NCI-H2081 treated with DMSO at 0.1 percent for 48 hours (cell line): ENCODE measurements at regions not wholly inside any gene's neighbourhood (a gene's known extent, or its start where the extent isn't known, plus 50 kb on each side); places are given as distances from the start of the nearest gene placed in this dataset.

ENCODE experiments used
- DNase-seq: peaks from one replicate; lab custom pipeline; 2025; lab: John Stamatoyannopoulos, UW

DNA sequence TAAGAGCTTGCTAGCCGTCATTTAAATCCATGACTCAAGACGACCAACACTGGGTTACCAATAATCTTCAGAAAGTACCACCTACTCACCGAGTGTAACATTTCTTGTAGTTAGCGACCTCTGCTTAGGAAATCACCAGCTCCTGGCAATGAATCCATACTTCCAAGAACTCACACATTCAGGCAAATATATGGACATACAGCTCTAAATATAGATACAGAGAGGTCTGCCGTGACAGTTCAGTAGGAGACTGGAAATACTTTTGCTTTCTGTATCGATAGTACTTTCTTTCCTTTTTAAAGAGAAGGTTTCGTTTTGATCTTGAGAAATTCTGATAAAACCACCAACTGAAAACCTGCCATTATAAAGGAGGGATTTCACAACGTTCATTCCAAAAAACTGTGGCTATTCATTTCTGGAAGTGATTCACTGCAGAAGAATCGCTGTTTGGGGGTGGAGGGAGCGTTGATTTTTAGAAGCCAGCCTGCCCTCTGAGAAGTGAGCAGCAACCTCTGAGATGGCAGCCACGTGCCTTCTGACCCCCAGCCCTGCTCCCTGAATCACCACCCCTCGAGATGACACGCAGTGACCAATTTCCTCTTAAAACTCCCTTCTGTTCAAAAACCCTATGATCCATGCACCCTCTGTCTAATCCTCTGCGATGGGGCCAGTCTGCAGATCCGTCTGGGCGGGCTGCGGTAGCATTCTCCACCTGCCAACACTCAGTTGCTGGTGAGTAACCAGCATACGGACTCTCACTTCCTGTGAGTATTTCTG, 179.0 kb upstream of the KLF14 start:
- DNase-seq, result no peak

DNA sequence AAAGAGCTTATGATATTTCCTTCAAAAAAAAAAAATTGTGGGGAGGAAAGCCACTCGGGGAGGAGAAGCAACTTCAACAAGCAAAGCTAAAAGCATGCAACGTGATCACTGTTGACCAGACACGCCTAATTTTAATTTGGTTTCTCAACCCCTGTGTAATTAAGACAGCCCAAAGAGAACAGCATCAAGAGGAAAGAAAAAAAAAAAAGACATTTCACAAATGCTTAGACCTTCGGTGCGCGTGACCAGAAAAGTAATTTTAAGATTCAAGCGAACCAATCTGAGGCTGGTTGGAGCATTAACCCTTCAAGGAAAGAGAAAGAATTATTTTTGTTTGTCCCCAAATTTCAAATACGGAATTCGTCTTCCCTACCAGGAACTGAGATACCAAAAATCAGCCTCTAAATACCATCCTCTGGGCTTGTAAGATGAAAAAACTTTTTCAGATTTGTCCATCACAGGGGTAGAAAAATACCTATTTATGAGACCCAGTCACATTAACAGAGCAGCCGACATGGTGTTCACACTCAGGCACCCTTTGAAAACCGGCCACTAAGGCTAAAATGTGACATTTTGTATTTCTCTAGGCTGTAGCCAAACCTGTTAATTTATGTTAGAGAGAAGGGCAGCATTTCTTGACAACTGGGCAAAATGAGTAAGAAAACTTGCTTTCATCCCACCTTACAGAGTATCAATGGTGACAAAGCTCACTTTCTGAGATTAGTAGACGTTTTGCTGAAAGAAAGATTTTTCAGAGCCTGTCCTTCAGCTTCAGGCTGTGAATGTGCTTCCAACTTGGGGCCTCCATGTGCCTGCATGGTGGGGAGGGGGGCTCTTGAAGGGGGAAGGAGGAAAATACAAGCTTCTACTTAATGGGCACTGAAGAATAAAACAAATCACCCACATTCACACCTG, 179.9 kb upstream of the KLF14 start:
- no peak for DNase-seq

DNA sequence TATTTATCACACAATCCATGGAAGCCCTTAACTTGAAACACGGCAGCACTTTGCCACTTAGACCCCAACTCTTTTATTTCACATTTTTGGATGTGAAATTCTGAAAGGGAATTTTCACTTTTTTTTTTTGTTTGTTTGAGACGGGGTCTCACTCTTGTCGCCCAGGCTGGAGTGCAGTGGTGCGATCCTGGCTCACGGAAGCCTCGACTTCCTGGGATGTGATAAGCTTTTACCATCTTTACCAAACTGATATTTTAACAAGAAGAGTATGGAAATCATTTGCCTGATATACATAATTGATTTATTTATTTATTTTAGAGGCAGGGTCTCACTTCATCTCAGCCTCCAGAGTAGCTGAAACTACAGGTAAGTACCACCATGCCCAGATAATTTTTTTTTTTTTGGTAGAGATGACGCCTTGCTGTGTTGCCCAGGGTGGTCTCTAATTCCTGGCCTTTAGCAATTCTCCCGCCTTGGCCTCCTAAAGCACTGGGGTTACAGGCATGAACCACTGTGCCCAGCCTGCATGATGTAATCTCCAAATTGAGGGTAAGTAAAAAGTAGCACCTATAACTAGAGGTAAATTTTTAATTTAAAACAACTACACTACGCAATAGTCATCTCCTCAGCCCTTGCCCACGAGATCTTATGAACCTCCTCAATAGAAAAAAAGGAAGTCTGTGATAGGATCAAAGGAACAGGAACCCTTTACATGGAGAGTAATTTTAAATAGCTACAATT, 180.7 kb upstream of the KLF14 start:
- no peak for DNase-seq

DNA sequence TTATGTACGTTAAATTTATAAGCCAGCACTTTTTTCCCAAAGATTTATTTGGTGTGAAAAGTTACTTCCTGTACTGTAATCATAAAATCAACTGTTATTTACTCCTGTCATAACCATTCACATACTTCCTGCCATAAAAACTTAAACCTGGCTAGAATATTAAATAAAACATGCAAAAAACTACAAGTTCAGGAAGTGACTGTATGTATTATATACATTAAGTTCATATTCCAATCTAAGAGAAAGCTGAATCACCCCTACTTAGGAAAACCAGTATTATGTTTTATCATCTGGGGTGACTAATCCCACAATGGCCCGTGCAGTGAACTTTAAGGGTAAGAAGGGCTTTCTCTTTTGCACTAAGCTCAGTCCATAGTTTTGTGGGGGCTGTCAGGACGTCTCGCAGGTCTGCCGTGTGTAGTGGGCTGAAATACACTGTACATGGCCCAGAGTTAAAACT, 183.7 kb upstream of the KLF14 start:
- DNase-seq, result no peak

DNA sequence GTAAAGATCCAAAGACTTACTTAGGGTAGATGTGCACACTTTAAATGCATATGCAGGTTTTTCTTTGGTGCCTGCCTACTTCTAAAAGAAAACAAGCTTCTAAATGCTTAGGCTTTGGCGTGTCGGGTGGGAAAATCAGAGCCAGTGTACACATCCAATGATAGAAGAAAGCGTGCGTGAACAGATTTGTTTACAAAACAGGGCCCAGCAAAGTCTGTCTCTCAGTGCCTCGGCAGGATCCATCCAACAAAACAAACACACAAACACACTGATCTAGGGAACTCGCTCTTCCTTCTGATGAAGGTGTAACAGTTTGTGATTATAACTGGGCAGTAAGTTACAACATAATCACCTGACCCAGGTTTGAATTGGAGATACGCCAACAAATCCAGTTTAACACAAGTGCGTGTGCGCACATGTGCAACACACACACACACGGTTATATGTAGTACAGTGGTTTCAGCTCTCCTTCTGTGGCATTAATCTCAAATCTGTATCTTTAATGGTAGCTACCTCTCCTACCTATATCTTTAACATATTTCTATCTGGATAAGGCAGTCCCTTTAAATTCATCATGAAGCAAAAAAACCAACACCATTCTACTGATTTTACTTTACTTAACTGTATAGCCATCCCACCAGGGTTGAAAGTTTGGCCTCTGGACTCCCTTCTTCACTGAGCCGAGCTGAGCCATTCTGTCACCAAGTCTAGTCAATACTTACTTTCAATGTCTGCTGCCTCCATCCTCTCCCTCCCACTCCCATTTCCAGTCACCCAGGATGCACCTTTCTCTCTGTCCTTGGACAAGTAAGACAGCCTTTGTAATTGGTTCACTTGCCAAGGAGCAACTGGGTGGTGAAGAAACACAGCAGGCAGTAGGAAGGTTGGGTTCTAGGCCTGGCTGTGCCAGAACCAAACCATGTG, 184.4 kb upstream of the KLF14 start:
- no peak for DNase-seq

DNA sequence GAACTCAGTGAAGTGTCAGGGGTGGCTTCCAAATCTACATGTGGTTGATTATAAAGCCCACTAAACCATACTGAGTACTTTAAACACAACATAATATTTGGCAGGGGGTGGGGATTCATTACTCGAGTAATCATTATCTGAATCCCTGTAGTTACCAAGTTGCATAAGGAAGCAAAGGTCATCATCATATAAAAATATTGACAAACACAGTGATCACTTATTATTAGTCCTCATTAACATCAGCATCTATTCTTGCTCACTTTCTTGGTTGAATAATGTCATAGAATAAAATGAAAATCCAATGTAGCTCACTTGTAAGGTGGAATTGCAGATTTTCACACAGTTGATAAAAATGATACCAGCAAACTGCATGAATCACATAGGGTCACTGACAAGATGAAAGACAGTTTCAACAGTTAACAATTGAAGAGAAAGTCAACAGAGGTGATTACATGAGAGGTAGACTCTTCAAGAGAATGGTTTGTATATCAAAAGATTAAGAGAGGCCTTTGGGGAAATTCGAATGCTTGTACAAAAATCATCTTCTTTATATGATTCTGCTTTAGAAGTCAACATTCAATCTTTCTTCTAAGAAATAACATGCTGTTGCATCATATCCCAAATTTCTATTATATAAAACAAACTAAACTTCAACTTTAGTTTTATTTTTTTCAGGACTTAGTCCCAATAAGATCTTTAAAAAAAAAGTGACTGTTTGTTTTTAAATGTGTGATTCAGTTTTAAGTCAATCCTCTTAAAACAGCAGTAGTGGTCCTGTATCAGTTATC, 185.5 kb upstream of the KLF14 start:
- no peak for DNase-seq

DNA sequence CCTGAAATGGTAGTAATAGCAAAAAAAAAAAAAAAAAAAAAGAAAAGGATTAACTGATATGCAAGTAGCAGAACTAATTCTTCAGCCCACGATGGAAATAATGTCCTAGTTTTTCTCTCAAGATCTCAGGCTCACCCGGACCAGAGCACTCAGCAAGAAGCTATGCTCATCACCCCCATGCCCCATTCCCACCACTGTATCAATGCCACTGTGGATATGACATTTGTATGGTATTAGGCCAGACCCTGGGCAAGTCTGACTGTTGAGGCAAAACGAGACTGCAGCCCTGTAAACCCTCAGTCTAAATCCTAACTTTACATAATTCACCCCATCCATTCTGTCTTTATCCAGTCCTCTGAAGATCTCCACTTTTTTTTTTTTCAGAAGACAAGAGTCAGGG, 186.1 kb upstream of the KLF14 start:
- DNase-seq, result no peak

DNA sequence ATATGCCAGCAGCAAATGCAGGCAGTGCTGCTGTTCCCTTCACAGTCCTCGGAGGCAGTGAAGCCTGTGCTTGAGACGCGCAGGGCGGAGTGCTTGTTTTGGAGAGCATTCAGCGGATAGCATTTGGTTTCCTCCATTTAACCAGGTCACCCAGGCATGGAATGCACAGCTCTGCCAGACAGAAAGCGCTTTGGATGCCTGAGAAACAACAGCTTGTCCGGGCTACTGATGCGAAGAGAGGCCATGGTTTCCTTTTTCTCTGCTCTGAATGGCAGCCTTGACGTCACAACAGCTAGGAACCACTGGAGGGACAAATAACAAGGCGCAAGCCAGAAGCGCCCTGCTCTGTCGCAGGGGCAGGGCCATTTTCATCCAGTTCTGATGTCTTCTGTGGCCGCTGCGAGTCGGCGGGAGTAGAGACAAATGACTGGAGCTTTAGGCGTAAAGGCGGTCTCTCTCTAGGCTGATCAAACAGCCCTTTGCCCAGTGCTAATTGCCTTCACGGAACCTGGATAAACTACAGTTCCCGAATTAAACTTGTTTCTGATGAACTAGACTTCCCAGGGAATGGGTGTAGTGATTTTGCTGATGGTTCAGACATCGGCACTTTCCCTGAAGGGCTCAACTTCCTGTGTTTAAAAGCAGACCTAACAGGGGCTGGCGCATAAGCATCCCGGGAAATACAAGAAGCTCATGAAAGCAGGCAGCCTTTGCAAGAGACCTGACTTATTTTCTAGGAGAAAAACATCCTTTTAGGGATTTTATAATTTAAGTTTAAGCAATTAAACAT, 187.6 kb upstream of the KLF14 start:
- no peak for DNase-seq

DNA sequence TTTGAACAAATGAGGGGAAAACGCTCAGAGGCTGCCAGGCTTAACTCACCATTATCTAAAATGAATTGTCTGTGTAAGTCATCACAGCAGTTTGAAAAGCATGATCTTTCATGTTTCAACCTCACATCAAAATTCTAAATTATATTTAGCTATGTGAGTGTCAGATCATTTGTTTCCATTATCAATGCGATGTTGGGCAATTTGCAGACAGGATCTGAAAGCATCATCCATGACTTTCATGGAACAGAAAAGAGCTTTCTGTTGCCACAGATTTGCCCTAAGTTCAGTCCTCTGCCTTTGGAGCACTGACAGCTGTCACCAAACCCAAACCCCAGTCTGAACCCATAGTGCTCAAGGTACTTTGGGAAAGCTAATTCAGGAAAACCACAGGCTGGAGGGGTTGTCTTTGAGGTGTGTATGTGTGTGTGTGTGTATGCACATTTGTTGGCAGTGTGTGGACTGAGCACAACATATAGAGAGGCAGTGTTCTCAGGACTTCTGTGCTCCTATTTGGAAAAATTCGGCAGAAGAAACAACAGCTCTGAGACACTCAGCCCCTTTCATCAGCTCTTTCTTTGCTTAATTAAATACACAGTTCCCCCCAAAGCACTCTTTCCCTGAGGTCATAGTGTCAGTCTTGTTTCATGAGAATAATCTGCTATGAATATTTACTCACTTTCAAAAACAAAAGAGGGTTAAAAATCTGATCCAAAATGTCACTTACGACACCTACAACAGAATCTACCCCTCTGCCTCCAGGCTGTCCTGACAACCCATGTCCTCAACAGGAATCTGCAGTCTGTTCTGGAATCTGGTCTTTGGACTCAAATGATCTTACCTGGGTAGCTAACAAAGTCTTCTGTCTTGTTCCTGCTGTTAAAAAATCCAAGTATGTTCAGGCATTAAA, 188.5 kb upstream of the KLF14 start:
- no peak for DNase-seq

DNA sequence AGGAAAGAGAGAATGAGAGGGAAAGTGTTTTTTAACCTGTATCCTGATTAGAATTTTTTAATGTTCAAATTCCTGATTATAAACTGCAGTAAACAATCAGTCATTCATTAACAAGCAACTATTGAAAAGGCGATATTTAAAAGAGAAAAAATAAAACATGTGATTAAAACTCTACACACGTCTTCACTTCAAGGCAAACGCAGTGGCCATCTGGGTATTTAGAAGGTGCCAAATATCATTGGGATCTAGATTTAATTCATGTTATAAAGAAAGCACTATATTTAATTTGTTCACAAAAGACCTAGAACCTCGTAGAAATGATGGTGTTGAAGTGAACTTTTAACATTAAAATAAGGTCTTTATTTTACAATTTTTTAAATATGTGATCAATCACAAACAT, 189.4 kb upstream of the KLF14 start:
- DNase-seq, result no peak

DNA sequence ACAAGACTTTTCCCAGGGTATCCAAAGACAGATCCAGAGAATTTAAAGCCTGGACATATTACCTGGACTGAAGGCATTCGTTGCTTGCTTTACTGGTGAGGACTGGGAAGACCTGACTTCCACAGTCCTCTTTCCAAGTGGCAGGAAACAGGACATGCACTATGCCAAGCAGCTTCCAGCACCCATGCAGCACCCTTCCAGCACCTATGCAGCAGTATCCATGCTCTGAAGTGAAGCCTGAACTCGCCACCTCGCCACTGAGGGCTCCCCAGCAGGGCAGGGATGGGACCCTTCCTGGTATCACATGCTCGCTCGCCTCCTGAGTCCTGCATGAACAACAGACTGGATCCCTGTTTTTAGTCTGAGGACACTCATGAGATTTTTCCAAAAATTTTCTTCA, 189.9 kb upstream of the KLF14 start:
- no peak for DNase-seq

DNA sequence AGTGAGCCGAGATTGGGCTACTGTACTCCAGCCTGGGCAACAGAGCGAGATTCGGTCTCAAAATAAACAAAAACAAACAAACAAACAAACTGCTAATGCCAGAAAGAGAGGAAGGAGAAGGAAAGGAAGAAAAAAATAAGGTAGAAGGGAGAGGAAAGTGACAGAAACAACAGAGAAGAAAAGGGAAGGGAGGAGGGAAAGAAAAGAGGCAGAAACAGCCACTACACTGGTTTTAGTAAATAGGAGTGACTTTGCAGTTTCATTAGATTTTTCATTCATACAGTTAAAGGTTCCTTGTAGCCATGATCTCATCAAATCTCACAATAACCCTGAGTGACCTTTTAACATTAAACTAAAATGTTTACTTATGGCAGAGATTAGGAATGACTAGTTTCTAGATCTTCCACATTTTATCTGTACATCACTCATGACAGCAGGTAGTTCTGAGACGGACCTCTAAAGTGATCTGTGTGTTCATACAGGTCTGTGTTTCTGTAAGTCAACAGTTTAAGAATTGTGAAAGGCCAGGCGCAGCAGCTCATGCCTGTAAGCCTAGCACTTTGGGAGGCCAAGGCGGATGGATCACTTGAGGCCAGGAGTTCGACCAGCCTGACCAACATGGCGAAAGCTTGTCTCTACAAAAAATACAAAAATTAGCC, 191.3 kb upstream of the KLF14 start:
- DNase-seq, result no peak

DNA sequence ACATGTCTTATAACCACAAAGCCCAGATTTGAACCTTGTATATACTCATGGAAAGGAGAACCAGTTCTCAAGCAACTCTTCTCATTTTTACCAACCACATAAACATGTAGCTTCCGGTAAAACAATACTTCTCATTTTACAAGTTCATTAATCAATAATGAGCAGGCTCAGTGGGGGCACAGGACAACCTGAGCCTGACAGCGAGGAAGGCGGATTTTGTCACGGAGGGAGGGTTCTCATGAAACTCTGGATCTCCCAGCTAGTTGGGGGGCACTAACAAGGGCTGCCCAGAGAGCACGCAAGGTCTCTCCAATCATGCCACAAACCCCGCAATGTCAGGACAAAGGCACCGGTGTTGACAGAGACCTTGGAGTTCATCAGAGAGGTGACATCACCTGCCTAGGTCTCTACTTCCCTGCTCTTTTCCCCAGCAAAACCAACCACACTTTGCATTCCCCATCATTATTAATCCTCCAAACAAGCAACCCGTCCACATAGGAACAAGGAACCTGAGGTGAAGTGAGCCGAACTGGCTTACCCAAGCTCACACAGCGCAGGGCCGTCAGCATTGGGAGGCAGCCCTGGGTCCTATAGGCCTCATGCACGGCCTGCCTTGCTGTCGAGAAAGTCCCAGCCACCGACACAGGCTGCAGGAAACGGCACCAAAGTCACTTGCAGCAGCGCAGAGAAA, 192.1 kb upstream of the KLF14 start:
- no peak for DNase-seq

DNA sequence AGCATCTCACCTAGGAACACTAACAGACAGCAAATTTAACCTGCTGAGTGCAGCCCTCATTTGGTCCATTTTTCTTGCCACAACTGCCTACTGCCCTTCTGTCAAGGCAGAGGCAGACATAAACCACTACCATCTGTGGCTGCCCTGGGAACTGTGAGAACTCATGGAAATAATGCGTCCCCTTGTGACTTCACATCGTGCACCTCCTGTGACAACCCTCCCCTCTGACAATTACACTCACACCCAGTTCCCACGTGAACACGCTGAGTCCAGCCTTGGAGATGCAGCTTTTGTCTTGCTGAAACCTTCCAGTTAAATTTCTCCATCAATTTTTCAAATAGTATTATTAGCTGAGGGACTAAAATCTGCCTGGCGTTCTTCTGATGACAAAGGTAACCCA, 193.1 kb upstream of the KLF14 start:
- DNase-seq, result no peak

DNA sequence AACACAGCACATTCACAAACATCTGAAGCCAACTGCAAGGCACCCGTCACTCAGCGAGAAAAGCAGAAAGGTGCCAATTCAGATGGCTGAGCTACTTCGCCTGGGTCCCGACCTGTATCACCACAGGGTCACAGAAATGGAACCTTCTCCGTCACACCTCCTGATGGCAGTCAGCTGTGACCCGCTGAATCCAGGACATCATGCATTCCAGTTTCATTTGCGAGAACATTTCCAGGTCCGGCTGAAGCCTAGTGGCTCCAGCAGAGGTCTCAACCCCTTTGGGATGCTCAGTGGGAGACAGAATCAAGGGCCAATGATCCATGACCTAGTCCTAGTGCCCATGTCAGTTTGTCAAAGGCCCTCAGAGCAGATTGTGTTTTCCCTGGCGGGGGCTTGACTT, 193.6 kb upstream of the KLF14 start:
- DNase-seq, result no peak

DNA sequence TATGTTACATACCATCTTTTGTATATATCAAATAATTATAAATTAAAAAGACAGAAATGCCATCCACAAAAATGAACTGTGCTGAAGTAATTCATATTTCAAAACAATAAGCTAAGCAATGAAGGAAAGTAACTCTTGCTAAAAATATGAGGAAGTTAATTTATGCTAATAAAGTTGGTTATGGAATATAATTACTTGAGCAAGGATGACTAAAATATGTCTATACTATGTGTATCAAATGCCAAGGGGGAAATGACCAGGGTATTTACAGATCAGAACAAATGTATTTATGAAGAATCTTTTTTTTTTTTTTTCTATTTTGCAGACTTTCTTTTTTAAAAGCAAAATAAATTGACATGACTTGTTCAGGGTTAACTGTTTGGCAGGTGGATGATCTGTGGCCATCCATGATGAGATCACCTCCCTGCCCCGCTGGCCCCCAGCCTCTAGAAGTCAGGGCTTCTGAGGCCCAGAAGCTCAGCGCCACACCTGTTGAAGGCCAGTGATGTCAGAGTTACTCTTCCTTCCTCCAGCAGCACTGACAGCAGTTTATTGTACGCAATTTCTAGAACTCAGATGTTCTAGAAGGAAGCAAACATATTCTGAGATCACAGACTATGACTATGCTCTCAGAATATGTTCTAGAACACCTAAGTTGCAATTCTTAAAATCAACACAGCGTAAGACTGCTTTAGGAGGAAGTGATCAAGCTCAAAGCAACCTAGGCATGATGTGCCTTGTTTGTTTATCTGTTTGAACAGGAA, 196.1 kb upstream of the KLF14 start:
- no peak for DNase-seq

DNA sequence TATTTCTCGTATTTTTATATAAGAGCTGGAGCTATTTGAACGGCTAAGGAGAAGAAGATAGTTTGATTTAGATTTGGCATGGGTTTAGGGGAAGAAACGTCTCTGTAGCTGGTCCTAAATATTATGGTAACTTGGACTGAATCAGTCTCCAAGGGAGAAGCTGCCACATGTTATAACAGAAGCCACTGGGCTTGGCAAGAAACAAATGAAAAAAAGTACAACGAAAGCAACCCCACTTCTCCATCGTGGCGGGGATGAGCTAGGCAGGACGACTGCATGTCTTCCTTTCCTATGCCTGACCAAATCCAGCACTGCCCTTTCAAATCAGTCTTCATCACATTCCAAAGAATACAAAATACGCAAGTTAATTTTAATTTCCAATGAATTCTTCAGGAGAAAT, 196.7 kb upstream of the KLF14 start:
- no peak for DNase-seq
